Subcutaneous abdominal adipose tissue (tissue), 5 donors: ENCODE measurements at regions not wholly inside any gene's neighbourhood (a gene's known extent, or its start where the extent isn't known, plus 50 kb on each side); places are given as distances from the start of the nearest gene placed in this dataset.

ENCODE experiments used
- H3K27ac ChIP-seq: one replicate; pipeline ENCODE4 v1.7.0; 2013; ENCODE audit warnings: low read depth, mild to moderate bottlenecking, inconsistent platforms, low read length, moderate library complexity
- H3K27me3 ChIP-seq, 5 donors: one replicate each; pipeline ENCODE4 v1.7.0; 2013; ENCODE audit warnings: low read length in 5 of 5, inconsistent platforms in 1 of 5; ENCODE audit not compliant: control insufficient read depth in 5 of 5, insufficient read depth in 4 of 5
- H3K36me3 ChIP-seq, 5 donors: one replicate each; pipeline ENCODE4 v1.7.0; 2013; ENCODE audit warnings: low read length in 5 of 5; ENCODE audit not compliant: control insufficient read depth in 5 of 5, insufficient read depth in 5 of 5
- H3K4me1 ChIP-seq, 5 donors: one replicate each; pipeline ENCODE4 v1.7.0; 2013; ENCODE audit warnings: low read length in 5 of 5, mild to moderate bottlenecking in 3 of 5, moderate library complexity in 1 of 5; ENCODE audit not compliant: control insufficient read depth in 5 of 5, insufficient read depth in 5 of 5
- H3K4me3 ChIP-seq, 5 donors: one replicate each; pipeline ENCODE4 v1.7.0; 2013; ENCODE audit warnings: low read length in 5 of 5, low read depth in 1 of 5
- H3K9ac ChIP-seq, 5 donors: one replicate each; pipeline ENCODE4 v1.7.0; 2013; ENCODE audit warnings: low read length in 5 of 5, mild to moderate bottlenecking in 4 of 5, moderate library complexity in 3 of 5
- H3K9me3 ChIP-seq, 5 donors: one replicate each; pipeline ENCODE4 v1.7.0; 2013; ENCODE audit warnings: low read length in 5 of 5; ENCODE audit not compliant: control insufficient read depth in 5 of 5
- donor health status: healthy.
- donor health status: healthy.
- donor health status: healthy.
- donor health status: healthy.
- donor health status: healthy.

DNA sequence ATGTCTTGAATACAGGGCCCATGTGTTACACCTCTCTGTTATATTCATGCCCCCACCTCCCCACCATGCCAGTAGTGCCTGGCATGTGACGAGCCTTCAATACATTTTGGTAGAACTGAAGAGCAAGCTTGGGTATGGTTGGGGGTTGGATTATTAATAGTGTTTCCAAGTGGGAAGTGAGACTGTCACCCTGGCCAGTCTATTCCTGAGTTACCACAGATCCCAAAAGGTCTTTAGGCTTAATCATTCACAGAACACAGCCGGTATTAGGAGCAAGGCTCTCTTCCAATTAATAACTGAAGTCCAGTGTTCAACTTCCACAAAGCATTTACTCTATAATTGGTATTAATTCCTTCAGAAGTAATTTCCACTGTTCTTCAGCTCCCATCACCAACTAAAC is 231.9 kb upstream of the LRTM1 start:
- Histone ChIP-seq H3K27ac (no peak overlapping the region), H3K36me3 (no peaks in the 10 kb centered on the region), H3K27me3 (peaks cover 0 to 2% (median 0%) of the 10 kb centered on the region in 5 donors), H3K9me3 (no peaks in the 10 kb centered on the region), H3K4me1 (peaks cover 0 to 2% (median 0%) of the 10 kb centered on the region in 5 donors), H3K4me3 (no peak overlapping the region), H3K9ac (no peak overlapping the region)

DNA sequence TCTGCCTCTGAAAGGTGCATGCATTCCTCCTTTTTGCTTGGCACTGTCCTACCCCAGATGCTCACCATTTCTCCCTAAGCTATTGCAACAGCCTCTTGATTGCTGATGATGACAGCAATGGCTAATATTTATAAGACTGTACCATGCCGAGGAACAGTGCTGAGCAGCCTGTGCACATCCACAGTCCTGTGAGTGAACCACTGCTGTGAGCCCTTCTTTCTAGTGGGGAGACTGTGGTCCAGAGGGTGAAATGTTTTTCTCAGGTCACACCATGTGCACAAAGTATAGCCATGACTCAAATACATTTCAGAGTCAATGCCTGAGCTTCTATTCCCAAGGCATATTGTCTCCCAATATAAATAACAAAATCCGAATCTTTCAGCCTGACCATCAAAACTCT is 231.2 kb upstream of the LRTM1 start:
- Histone ChIP-seq H3K9ac (no peak overlapping the region), H3K27me3 (peaks cover 0 to 4% (median 0%) of the 10 kb centered on the region in 5 donors), H3K9me3 (no peaks in the 10 kb centered on the region)

DNA sequence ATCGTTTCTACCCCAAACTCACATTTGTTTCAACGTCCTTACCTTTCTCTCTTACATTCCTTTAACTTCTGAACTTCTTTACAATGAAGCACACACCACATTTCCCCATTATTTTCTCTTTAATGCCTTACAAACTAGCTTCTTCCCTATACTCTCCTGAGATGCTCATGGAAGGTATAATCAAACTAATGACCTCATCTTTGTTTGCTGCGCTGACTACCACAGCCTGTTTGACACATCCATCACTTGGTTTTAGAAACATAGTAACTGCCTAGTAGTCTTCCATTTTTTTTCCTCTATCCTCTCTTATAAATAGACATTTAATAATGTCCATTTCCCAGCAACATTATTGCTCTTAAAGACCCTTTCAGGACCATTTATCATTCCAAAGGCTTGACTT is 230.5 kb upstream of the LRTM1 start:
- Histone ChIP-seq H3K4me1 (peaks cover 0 to under 1% (median 0%) of the 10 kb centered on the region in 5 donors), H3K9ac (no peak overlapping the region), H3K4me3 (no peak overlapping the region), H3K27ac (no peak overlapping the region), H3K9me3 (no peaks in the 10 kb centered on the region), H3K36me3 (no peaks in the 10 kb centered on the region), H3K27me3 (peaks cover 0 to 4% (median 0%) of the 10 kb centered on the region in 5 donors)

More for the DNA sequence above, 231.2 kb upstream of the LRTM1 start:
- H3K4me3 ChIP-seq = no peak overlapping the region
- no peak overlapping the region for H3K27ac ChIP-seq
- no peaks in the 10 kb centered on the region for H3K36me3 ChIP-seq
- peaks cover 0 to 2% (median 0%) of the 10 kb centered on the region in 5 donors for H3K4me1 ChIP-seq

DNA sequence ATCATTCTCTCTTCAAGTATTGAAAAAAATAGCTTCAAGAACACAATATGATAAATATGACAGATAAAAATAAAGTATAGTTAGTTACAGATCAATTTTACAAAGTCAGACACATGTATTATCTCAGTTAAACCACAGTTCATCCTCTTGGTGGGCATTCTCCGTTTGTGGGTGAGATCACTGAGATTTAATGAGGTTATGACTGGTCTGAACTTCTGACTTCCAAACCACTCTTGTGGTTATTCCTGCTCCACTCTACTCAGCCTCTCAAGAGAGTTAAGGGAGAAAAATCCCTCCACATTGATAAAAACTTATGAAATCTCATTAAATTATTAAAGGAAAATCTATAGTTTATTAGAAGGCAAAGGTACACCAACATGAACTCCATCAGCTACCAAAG is 229.9 kb upstream of the LRTM1 start:
- H3K4me1 ChIP-seq = no peaks in the 10 kb centered on the region
- no peak overlapping the region for H3K9ac ChIP-seq
- H3K4me3 ChIP-seq = no peak overlapping the region
- no peak overlapping the region for H3K27ac ChIP-seq
- no peaks in the 10 kb centered on the region for H3K9me3 ChIP-seq
- peaks cover 0 to 4% (median 0%) of the 10 kb centered on the region in 5 donors for H3K27me3 ChIP-seq
- no peaks in the 10 kb centered on the region for H3K36me3 ChIP-seq

DNA sequence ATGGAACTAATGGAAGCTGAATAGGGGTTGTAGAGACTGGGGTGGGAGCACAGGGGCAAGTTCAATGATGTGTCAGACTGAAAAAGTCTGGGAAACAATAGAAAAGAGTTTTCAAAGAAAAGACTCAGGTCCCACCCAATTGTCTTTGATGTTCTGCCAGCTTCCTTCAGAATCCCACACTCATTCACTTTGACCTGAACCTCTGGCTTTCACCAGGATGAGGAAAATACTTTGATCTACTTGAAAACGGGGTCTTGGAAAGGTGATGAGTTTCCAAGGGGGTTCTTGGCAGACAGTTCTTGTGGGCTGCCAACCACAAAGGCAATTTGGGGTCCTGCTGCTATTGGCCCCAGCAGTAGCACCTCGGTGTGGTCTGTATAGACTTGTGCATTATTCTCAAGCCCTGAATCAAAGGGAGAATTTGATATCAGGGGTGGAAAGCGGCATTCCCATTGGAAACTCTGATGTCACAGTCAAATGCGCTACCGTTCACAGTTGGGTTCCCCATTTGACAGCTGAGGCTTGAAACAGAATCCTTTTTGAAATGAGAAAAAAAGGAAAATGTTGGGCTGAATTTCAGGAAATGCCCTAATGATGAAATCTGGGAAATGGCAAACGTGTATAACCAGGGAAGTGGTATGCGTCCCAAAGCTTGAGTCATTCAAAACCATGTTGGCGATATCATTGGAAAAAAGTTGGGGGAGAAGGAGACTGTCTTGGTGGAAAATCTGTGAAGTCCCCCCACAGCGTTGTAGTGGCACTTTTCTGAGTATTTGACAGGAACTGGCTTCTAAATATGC is 229.2 kb upstream of the LRTM1 start:
- no peak overlapping the region for H3K9ac ChIP-seq
- H3K27me3 ChIP-seq = peaks cover 0 to 5% (median 0%) of the 10 kb centered on the region in 5 donors
- H3K4me3 ChIP-seq = no peak overlapping the region
- no peaks in the 10 kb centered on the region for H3K9me3 ChIP-seq
- no peaks in the 10 kb centered on the region for H3K4me1 ChIP-seq
- no peak overlapping the region for H3K27ac ChIP-seq
- no peaks in the 10 kb centered on the region for H3K36me3 ChIP-seq

DNA sequence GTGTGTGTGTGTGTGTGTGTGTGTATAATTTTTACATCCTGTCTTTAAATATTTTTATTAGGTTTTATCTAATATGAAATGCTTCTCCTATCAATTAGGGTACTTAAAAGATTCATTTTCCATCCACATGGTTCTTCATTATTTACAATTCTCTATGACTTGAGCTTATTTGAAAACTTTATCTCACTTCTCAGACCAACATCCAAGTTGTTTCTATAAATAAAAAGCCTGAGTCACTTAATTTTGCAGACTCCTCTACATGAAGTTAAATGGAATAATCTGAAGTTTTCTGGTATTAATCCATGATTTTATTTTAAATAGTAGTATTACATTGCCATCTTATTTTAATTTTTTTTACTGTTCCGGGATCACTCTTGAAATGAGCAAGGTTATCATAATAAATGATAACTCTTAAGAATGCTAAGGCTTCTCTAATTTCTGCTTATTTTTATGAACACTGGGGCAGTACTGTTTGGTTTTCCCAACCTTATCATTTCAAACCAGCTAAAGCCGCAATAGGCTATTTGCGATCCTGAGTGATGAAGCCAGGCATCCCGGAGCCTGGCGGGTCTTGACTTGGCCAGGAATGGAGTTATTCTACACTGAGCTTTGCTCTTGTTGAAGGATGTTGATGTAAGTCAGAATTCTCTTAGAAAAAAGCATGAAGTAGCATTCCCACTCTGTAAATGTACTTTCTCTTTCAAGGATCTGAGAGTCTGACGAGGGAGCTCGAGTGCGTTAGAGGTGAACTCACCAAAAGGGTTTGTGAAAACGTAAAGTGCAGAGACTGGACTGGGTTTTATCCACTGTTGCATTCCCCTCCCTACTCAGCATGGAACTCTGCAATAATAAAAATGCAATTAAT is 220.2 kb upstream of the LRTM1 start:
- Histone ChIP-seq H3K27ac (no peak overlapping the region), H3K4me1 (no peaks in the 10 kb centered on the region), H3K4me3 (no peak overlapping the region), H3K9ac (no peak overlapping the region), H3K27me3 (peaks cover 0 to 8% (median 0%) of the 10 kb centered on the region in 5 donors), H3K36me3 (no peaks in the 10 kb centered on the region), H3K9me3 (no peaks in the 10 kb centered on the region)

DNA sequence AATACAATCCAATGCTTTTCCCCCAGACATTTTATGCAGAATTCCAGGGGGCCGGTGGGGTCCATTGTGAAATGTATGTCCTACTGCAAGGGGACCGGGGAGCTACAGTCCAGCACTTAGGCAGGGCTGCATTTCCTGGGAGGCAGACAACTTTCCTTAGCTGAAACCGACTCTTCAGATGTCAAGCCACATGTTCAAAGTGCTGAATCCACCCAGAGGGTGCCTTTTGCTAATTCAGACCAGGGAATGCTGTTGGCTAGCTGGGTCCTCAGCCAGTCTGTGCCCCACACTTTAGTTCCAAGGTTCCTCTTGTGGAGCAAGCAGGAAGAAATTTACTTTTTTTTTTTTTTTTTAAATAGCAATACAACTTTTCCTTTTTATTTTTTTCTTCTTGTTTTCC is 219.5 kb upstream of the LRTM1 start:
- no peaks in the 10 kb centered on the region for H3K4me1 ChIP-seq
- H3K9me3 ChIP-seq = no peaks in the 10 kb centered on the region
- no peak overlapping the region for H3K4me3 ChIP-seq
- no peak overlapping the region for H3K9ac ChIP-seq
- peaks cover 0 to 2% (median 0%) of the 10 kb centered on the region in 5 donors for H3K27me3 ChIP-seq
- no peak overlapping the region for H3K27ac ChIP-seq
- H3K36me3 ChIP-seq = no peaks in the 10 kb centered on the region

DNA sequence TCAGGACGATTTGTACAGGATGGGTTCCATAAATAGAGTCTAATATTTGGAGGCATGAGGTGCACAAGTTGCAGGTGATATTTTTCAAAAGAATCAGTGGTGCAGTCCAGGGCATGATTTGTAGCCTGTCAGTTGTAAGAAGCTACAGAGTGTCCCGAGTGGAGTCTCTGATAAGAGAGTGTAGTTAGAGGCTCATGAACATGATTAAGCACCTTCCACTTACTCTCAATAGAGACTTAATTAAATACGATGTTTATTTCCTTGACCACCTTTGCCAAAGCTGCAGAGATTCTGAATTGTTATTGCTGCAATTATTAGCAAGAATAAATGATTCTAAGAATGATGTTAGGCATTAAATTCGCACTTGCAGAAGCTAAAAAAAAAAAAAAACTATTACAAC is 218.4 kb upstream of the LRTM1 start:
- H3K27me3 ChIP-seq = peaks cover 0 to 2% (median 0%) of the 10 kb centered on the region in 5 donors
- no peak overlapping the region for H3K27ac ChIP-seq
- H3K36me3 ChIP-seq = no peaks in the 10 kb centered on the region
- H3K9me3 ChIP-seq = no peaks in the 10 kb centered on the region
- no peak overlapping the region for H3K4me3 ChIP-seq
- no peaks in the 10 kb centered on the region for H3K4me1 ChIP-seq
- no peak overlapping the region for H3K9ac ChIP-seq

DNA sequence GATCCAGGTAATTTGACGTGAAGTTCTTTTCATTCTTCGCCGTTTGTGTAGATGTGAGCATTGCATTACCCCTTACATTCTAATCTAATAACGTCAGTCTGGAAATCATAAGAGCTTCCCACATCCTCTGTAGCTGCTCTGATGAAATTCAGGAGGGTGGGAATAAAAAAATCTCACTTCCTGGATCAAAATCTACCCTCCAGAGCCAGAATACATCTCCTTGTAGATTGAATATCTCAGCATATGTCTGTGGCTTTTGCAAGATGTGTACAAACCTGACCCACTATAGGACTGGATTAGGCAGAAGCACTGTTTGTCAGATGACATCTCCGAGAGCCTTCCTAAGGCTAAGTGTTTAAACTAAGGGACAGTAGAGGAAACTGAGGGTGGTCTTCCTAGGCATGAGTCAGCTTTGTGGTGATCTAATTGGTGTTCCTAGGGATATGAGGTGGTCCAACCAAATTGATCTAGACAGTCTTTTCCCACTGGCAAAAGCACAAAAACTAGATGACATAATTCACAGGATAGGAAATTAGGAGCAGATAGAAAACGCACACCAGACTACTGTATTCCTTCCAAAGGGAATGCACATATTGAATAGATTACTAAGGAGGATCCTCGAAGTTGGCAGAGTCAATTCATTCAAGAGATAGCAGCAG is 216.3 kb upstream of the LRTM1 start:
- Histone ChIP-seq H3K36me3 (no peaks in the 10 kb centered on the region), H3K27me3 (peaks cover 0 to 2% (median 0%) of the 10 kb centered on the region in 5 donors), H3K4me3 (no peak overlapping the region), H3K9me3 (no peaks in the 10 kb centered on the region), H3K9ac (no peak overlapping the region), H3K27ac (no peak overlapping the region), H3K4me1 (no peaks in the 10 kb centered on the region)
